GM12873 (cell line): ENCODE measurements at regions not wholly inside any gene's neighbourhood (a gene's known extent, or its start where the extent isn't known, plus 50 kb on each side); places are given as distances from the start of the nearest gene placed in this dataset.

ENCODE experiments used
- CTCF ChIP-seq: IDR thresholded peaks from 2 replicates; pipeline ENCODE4 v1.5.1; 2012; ENCODE audit warnings: low read depth, mild to moderate bottlenecking, moderate library complexity, low read length, control low read depth; ENCODE audit not compliant: insufficient read depth; ENCODE audit errors: missing control alignments

GRCh38 chr11:92779746-92780145, 189.7 kb upstream of the MTNR1B start:
- no peak for TF ChIP-seq CTCF

- no peak for TF ChIP-seq CTCF
Measured at GRCh38 chr11:92781151-92781550, 188.3 kb upstream of the MTNR1B start.

GRCh38 chr11:92782806-92783205, 186.6 kb upstream of the MTNR1B start:
- no peak for TF ChIP-seq CTCF

GRCh38 chr11:92784331-92784730, 185.1 kb upstream of the MTNR1B start:
- TF ChIP-seq CTCF, result no peak

GRCh38 chr11:92787638-92788037, 181.8 kb upstream of the MTNR1B start:
- TF ChIP-seq CTCF, result no peak

GRCh38 chr11:92789761-92790160, 179.7 kb upstream of the MTNR1B start:
- TF ChIP-seq CTCF, result no peak

- no peak for TF ChIP-seq CTCF
Measured at GRCh38 chr11:92790366-92790765, 179.1 kb upstream of the MTNR1B start.
